ENCODE measurements at regions not wholly inside any gene's neighbourhood (a gene's known extent, or its start where the extent isn't known, plus 50 kb on each side); places are given as distances from the start of the nearest gene placed in this dataset.

- TF ChIP-seq ZBTB7A (tag by site-specific recombination; IDR thresholded peaks at IDR 0.05; ENCODE audit: low read depth) (no peak), SP2 (tag by site-specific recombination; IDR thresholded peaks at IDR 0.05) (no peak), CTCF (tag by site-specific recombination; IDR thresholded peaks at IDR 0.05) (no peak), ZNF701 (tag by site-specific recombination; IDR thresholded peaks at IDR 0.05) (no peak), ZNF394 (tag by site-specific recombination; IDR thresholded peaks at IDR 0.05; ENCODE audit: borderline replicate concordance) (no peak)
These were observed 1106.9 kb downstream of the TMTC2 start for GRCh38 chr12:83793616-83794015.
